ENCODE measurements at regions not wholly inside any gene's neighbourhood (a gene's known extent, or its start where the extent isn't known, plus 50 kb on each side); places are given as distances from the start of the nearest gene placed in this dataset.
"Not testable (repeated sequence)": the region's sequence is repeated elsewhere in the genome, so short reads cannot be mapped to it uniquely, and the experiment has no call there.

GRCh38 chr15:92705764-92706163 lies 50.2 kb upstream of the FAM174B start:
- no peak for DNase-seq

- DNase-seq: no peak
Measured at GRCh38 chr15:92706201-92706600, 50.6 kb upstream of the FAM174B start.

DNA sequence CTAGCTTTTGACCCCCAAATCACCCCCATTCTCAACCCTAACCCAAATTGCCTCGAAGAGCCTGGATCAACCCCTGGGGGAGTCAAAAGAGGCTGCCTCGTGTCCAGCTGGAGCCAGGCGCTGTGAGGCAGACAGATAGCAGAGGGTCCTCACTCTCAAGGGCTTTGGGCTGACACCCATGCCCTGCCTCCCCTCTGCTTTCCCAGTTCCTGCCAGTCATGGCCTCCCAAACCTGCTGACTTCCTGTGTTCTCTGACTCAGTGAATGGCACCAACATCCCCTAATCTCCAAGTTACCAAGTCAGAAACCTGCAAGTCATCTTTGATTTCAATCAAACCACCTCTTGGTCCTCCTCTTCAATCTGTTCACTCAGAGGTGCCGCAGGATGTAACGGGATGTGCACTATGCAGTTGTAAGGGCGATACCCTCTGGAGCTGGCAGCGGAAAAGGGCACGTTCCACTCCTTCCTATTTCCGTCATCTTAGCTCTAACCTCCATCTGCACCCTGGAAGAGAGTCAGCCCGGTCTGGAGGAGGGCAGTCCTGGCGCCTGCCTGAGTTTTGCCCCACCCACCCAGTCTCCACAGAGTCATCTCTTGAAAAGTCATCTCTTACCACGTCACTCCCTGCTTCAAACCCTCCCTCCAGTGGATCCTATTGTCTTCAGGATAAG lies 52.4 kb upstream of the FAM174B start:
- no peak for DNase-seq

DNA sequence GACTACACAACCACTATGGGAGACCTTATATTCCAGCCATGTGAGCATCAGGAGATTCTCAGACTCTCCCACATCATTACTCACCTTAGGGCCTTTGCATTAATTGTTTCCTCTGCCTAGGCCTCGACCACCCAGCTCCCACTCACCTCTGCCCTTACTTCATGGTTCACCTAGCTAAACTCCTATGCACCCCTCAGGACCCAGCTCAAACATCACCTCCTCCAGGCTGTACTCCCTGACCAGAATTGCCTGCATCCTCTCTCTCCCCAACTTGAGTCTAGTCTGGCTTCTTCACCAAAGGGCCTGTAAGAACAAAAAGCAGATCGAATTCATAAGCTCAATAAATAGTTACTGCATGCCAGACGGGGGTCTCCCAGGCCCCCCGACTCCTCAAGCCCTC lies 53.1 kb upstream of the FAM174B start:
- DNase-seq: no peak

DNA sequence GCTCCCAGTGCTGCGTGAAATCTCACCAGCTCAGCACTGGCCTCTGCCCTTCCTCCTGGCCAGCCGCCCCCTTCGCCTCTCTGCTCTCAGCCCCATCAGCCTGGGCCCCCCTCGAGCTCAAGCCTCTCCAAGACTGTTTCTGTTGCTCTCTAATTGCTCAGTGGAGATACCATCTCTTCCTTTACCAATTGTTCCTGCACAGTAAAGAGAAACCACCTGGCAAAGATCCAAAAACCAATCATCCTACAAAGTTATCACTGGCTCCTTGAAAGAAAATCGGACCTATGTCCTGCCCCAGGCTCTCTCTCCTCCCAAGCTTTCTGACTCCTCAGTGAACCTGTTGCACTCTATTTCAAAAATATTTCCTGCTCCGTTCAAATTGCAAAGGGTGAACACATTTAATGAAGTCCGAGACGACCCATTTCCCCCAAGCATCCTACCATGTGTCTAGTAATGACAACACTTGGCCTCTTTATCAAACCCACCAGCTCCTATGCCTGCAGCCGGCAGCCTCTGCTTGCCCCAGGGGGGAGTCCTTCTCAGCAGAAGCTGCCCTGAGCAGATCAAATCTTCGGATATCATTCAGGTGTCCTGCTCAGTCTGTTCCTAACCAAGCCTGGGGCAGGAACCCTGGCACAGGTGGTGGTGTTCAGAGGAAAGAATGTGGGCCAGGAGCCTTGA lies 53.7 kb upstream of the FAM174B start:
- DNase-seq: no peak

DNA sequence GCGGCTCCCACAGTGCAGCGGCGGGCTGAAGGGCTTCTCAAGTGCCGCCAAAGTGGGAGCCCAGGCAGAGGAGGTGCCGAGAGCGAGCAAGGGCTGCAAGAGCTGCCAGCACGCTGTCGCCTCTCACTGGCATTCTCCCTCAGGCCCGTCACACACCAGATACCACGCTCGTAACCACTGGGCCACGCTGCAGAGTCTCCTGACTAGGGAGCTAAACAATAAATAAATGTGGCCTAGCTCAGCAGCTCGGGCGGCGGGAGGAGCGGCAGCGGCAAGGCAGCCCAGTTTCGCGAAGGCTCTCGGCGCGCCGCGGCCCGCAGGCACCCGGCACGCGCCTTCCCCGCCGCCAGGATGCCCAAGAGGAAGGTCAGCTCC lies 55.9 kb upstream of the FAM174B start:
- no peak for DNase-seq

DNA sequence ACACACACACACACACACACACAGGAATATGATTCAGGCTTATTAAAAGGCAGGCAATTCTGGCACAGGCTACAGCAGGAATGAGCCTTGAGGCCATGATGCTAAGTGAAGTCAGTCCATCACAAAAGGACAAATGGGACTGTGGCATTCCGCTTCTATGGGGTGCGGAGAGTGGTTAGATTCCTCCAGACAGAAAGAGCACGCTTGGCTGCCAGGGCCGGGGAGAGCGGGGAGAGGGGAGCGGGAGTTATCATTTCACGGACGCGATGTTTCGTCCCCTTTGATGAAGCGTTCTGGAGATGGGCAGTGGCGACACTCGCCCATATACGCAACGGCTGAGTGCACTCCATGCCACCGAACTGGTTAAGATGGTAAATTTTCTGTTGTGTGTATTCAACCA lies 58.5 kb upstream of the FAM174B start:
- no peak for DNase-seq

GRCh38 chr15:92714477-92715401 lies 59.2 kb upstream of the FAM174B start:
- DNase-seq: peak; percentile 87

GRCh38 chr15:92715758-92716157 lies 60.2 kb upstream of the FAM174B start:
- DNase-seq: no peak

DNA sequence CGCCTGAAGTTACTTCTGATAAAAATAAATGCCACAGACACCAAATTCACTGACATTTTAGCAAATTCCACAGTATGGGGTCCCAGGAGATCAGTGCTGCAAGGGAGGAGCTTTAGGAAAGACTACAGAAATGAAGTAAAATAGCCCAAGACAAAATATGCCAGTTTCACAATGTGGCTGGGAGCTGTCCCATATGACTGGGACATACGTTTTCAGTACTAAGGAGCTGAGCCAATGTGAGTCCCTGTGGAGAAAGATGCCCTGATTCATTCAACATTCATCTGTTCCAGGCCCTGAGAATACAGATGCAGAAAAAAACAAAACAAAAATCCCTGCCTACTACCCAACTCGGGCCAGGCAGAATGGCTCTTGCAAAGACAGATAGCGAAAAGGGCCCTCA lies 63.4 kb upstream of the FAM174B start:
- DNase-seq: no peak

- no peak for DNase-seq
Measured at GRCh38 chr15:92724144-92724543, 68.6 kb upstream of the FAM174B start.

GRCh38 chr15:92725171-92725570 lies 69.6 kb upstream of the FAM174B start:
- DNase-seq: no peak

DNA sequence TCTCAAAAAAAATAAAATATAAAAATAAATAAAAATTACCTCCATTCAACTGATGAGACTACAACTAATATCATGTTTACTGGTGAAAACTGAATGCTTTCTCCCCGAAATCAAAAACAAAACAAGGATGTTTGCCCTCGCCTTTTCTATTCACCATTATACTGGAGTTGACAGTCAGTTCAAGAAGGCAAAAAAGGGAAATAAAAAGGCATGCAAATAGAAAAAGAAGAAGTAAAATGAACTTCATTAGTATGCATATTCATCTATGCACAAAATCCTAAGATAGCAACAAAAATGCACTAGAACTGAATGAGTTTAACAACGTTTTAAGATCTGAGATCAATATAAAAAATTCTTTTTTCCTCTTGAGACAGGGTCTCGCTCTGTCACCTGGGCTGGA lies 72.7 kb upstream of the FAM174B start:
- DNase-seq: no peak

- no peak for DNase-seq
Measured at GRCh38 chr15:92733090-92733933, 77.7 kb upstream of the FAM174B start.

- DNase-seq: peak; percentile 48 to 52
Measured at GRCh38 chr15:92733934-92734521, 78.5 kb upstream of the FAM174B start.

DNA sequence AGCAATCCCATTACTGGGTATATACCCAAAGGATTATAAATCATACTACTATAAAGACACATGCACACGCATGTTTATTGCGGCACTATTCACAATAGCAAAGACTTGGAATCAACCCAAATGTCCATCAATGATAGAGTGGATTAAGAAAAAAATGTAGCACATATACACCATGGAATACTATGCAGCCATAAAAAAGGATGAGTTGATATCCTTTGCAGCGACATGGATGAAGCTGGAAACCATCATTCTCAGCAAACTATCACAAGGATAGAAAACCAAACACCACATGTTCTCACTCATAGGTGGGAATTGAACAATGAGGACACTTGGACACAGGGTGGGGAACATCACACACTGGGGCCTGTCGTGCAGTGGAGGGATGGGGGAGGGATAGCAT lies 83.7 kb upstream of the FAM174B start:
- DNase-seq: not testable (repeated sequence)

DNA sequence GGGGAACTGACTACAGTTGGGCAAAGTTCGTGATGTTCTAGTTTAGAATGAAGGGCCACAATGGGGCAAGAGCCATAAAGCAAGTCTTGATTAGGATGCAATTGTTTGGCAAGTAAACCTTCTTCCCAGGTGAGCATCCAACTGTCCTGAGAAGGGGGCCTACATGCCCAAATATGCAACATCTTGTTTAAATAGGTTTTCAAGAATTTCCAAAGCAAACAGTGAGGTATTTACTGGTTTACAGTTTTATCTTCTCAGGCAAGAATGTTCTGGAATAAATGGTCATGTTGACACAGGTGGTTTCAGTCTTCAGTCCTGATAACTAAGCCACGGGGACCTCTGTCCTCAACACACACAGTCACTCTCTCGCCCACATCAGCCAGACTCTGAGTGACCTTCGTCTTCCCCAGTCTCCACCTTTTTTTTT lies 90.3 kb upstream of the FAM174B start:
- DNase-seq: no peak

- DNase-seq: no peak
Measured at GRCh38 chr15:92747047-92747446, 91.5 kb upstream of the FAM174B start.

GRCh38 chr15:92749216-92749615 lies 93.6 kb upstream of the FAM174B start:
- DNase-seq: no peak

DNA sequence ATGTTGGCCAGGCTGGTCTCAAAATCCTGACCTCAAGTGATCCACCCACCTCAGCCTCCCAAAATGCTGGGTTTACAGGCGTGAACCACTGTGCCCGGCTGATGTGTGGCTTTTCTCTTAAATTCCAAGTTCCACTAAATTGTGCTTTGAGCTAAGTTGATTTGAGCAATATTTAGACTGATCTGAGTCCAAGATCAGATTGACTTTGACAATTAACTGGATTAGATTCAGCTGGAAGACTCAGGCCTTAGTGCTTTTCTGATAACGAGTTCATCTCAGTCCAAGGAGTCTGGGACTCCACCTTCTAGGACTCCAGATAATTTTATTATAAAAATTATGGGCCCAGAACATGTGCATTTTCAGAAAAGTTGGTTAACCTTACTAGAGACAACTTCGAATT lies 94.4 kb upstream of the FAM174B start:
- no peak for DNase-seq

DNA sequence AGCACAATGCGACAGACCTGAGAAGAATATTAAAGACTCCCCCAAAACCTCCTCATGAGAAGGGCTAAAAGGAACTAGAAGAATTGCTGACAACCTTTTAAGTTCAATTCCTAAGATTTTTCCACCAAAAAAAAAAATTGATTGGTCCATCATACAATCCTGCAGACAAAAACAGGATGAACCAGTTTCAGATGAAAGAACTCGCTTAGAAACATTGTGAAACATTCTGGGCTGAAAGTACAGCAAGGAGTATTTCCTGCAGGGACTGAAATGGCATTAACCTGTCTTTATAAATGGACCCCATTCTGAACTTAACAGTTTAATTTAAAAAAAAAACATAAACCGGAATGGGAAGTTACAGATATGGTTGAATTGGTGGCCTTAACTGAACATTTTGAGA lies 96.0 kb upstream of the FAM174B start:
- DNase-seq: no peak

DNA sequence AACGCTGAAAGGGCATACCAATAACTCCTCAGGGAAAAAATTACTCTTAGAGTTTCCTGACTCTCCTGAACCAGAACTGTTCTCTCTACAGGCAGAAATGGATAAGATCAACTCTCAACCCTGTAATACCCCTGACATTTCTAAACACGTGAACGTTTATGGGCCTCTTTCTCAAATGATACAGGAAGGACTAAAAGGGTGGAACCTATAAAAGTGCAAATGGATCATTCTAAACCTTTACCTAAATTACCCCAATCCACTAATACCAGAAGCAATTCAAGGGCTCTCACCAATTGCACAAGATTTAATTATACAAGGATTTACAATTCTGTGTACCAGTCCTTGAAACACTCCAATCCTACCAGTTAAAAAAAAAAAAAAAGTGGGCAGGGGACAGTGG lies 98.0 kb upstream of the FAM174B start:
- DNase-seq: no peak

All from activated T-cell treated with anti-CD3 and anti-CD28 coated beads, Interleukin-2, amount 50 U/mL, for 48 hours (primary cell).